ENCODE measurements at regions not wholly inside any gene's neighbourhood (a gene's known extent, or its start where the extent isn't known, plus 50 kb on each side); places are given as distances from the start of the nearest gene placed in this dataset.
"Not testable (repeated sequence)": the region's sequence is repeated elsewhere in the genome, so short reads cannot be mapped to it uniquely, and the experiment has no call there.

- no peak for DNase-seq
These were observed 1258.6 kb downstream of the CDH12 start for GRCh38 chr5:21594566-21594965.

GRCh38 chr5:21593261-21593660 lies 1259.9 kb downstream of the CDH12 start:
- DNase-seq = no peak

GRCh38 chr5:21581508-21581907 lies 1271.6 kb downstream of the CDH12 start:
- DNase-seq = no peak

DNA sequence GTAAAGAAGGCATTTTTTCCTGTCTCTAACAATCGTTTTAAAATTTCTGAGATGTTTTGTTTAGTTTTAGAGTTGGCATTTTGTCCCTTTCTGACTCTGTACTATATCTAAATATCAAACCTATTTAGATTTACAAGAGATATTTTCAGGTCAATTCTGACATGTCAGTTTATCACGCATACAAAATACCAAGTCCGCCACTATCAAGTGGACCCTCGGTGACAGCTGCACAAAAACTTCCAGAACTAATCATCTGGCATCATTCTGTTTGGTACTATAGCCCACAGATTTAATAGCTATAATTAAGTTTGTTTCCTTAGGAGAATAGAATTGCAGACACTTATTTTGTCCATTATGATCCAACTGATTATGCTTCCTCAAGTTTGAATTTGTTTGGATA lies 1278.2 kb downstream of the CDH12 start:
- no peak for DNase-seq

DNA sequence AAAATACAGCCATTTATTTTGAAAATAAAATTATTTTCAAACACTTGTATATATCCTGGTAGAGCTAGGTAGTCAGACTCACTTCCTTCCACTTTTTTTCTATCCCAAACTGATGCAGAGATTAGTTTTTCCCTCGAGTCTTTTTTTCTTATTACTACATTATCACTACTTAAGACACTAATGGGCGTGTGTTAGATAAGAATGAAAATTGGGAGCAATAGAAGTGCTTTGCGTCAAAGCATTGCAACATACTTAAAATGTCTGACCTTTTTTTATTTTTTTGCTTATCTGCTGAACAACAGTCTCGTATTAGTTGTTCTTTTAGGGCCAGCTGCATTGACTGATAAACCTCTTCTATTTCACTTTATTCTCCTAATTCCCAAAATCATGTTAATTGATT lies 1278.7 kb downstream of the CDH12 start:
- no peak for DNase-seq

GRCh38 chr5:21573416-21574314 lies 1279.5 kb downstream of the CDH12 start:
- no peak for DNase-seq

- not testable (repeated sequence) for DNase-seq
These were observed 1281.9 kb downstream of the CDH12 start for GRCh38 chr5:21571196-21571595.

DNA sequence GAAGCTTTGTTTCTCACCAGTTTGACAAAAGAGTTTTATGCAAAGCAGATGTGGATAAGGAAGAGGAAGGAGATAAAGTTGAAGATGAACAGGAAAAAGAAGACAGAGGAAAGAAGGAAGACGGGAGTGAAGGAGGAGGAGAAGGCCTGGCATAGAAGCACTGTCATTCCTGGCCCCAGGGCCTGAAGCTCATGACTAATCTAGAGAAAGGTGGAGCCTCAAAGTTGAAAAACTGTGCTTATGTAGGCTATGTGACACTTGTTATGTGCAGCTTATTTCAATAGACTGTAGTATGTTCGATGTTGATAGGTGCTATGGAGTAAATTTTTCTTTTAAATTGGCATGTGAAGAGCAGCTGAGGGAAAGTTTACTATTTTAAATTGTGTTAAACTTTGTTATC lies 1294.0 kb downstream of the CDH12 start:
- DNase-seq = not testable (repeated sequence)

DNA sequence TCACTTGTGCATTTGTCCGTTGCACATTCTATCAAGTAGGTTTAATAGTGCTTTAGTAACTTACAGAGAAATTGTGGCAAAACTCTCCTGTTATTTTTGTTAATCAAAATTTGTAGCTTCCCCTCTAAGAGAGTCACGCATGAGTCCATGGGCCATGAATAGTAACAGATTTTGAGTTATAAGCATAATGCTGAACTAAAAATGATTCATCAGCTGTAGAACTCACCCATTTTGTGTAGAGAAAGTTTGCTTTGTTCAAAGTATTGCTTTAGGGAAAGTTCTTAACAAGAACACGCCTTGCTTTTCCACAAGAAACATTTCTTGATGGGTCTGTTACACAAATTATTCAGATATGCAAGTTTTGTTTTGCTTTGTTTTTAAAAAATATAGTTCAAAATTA lies 1300.9 kb downstream of the CDH12 start:
- not testable (repeated sequence) for DNase-seq

- not testable (repeated sequence) for DNase-seq
These were observed 1302.2 kb downstream of the CDH12 start for GRCh38 chr5:21550916-21551315.

GRCh38 chr5:21547656-21548055 lies 1305.5 kb downstream of the CDH12 start:
- not testable (repeated sequence) for DNase-seq

DNA sequence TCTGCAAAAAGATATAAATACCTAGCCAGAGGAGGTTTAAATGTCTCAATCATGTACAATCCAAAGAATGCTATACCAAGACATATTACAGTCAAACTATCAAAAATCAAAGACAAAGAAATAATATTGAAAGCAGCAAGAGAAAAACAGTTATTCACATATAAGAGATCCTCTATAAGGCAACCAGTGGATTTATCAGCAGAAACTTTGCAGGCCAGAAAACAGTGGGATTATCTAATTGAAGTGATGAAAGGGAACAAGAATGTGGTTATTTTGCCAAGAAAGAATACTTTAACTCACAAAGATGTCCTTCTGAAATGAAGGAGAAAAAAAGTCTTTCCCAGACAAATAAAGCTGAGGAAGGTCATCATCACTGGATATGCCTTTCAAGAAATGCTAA lies 1318.0 kb downstream of the CDH12 start:
- DNase-seq = not testable (repeated sequence)

DNA sequence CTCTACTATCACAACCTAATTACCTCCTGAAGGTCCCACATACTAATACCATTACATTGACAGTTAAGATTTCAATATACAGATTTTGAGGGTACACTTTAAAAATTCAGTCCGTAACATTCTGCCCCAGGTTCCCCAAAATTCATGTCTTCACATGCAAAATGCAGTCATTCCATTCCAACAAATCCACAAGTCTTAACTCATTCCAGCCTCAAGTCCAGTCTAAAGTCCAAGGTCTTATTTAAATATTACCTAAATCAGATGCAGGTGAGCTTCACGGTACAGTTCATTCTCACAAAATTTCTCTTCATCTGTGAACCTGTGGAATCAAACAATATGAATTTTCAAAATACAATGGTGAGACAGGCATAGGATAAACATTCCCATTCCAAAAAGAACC lies 1332.0 kb downstream of the CDH12 start:
- DNase-seq = not testable (repeated sequence)

DNA sequence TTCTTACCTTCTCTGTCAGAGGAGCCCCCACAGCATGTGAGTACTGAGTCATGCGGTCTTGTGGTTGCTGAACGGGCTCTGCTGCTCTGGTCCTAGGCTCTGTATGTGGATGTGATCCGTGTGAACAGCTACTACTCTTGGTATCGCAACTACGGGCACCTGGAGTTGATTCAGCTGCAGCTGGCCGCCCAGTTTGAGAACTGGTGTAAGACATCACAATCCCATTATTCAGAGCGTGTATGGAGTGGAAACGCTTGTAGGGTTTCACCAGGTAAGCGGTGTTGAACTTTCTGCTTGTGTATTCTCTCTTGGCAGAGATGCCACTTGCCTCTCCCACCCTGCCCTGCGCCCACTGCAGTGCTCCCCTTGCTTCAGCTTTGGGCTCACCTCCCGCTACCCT lies 1356.2 kb downstream of the CDH12 start:
- not testable (repeated sequence) for DNase-seq

GRCh38 chr5:21496056-21496455 lies 1357.1 kb downstream of the CDH12 start:
- not testable (repeated sequence) for DNase-seq

DNA sequence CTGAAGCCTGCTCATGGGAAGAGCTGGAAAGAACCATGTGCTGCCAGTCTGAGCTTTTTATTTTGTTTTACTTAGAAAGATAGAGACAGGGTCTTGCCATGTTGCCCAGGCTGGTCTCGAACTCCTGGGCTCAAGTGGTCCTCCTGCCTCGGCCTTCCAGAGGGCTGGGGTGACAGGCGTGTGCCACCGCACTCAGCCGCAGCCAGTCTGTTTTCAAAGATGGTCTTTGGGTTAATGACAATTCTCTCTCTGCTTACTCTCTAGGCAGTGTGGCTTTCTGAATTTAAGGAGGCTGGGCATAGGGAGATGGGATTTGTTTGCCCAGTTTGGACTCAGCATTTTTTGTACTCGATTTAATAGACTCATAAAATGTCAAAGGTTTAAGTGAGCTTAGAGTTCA lies 1357.9 kb downstream of the CDH12 start:
- not testable (repeated sequence) for DNase-seq

- DNase-seq = not testable (repeated sequence)
These were observed 1359.1 kb downstream of the CDH12 start for GRCh38 chr5:21494033-21494432.

DNA sequence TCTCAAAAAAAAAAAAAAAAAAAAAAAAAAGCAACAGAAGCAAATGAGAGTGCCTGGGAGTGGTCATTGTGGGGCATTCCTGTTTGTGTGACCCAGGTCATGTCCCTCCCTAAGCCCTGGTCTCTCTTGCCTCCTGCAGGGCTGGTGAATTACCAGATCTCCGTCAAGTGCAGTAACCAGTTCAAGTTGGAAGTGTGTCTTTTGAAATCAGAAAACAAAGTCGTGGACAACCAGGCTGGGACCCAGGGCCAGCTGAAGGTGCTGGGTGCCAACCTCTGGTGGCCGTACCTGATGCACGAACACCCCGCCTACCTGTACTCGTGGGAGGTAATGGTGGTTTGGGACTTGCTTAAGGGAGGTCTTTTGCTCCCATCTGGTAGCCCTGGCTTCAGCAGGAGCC lies 1362.0 kb downstream of the CDH12 start:
- not testable (repeated sequence) for DNase-seq

DNA sequence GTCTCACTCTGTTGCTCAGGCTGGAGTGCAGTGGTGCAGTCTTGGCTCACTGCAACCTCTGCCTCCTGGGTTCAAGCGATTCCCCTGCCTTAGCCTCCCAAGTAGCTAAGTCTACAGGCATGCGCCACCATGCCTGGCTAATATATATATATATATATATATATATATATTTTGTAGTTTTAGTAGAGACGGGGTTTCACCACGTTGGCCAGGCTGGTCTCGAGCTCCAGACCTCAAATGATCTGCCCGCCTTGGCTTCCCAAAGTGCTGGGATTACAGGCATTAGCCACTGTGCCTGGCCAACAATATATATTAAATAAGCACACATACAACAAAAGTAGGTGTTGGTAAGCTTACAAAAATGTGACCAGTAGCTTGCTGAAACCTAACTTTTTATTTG lies 1364.3 kb downstream of the CDH12 start:
- not testable (repeated sequence) for DNase-seq

GRCh38 chr5:21485458-21486000 lies 1367.6 kb downstream of the CDH12 start:
- DNase-seq = not testable (repeated sequence)

DNA sequence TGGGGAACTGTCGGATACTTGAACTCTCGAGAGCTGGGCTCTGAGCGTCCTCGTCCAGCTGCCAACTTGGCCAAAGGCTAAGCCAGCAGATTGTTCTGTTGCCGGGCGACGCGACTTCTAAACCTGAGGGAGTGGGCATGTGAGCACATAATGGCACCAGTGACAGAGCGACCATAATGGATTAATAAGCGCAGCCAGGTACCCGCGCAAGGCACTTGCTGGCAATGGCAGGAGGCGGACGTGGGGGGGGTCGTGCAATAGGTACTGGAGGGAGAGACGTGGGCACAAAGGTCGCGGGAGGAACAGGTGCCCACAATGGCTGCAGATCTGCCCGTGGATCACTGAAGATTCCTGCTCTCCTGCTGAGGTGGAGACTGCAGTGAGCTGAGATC lies 1368.7 kb downstream of the CDH12 start:
- not testable (repeated sequence) for DNase-seq

GRCh38 chr5:21483790-21484497 lies 1369.2 kb downstream of the CDH12 start:
- DNase-seq = not testable (repeated sequence)

DNA sequence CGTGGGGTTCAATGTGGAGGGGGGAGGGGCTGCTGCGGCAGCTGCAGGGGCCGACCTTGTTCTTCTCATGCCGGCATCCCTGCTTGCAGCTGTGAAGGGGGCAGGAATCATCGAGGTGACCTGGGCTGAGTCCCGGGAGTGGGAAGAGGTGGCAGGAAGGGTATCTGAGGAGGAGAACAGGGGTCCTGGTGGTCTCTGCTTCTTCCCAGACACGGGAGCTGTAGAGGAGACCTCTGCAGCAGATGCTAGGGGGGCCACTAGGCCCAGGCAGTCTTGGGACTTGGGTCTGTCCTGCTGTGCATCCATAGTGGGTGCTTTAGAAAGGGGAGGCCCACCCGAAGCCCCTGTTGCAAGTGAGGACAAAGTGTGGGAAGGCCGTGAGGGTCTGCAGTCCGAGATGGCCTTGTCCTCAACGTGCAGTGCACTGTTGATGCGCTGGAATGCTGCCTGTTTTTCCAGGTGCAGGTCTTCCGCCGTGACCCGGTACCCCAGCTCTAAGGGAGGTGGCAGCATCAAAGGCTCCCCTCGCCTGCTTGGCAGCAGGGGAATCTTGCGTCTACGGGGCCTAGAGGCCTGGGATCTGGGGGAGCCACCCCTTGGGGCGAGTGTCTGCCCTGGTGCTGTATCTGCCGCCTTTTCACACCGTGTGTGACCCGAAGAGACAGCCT lies 1370.0 kb downstream of the CDH12 start:
- DNase-seq = not testable (repeated sequence)

All from NCI-H2029 treated with DMSO at 0.1 percent for 48 hours (cell line).